ENCODE measurements at regions not wholly inside any gene's neighbourhood (a gene's known extent, or its start where the extent isn't known, plus 50 kb on each side); places are given as distances from the start of the nearest gene placed in this dataset.
A peak's percentile ranks its signal among the peaks of the same experiment; 100 is the strongest.

GRCh38 chr12:47378907-47379306 lies 299.1 kb upstream of the AMIGO2 start (continued):
- no peak for TF ChIP-seq JUND (IDR thresholded peaks at IDR 0.05)

GRCh38 chr12:47378222-47378582 lies 298.4 kb upstream of the AMIGO2 start:
- H3K9ac ChIP-seq = peak overlapping the region; percentile 14; the same call in 1 of the 2 replicates
- H3K36me3 ChIP-seq (replicated peaks in 1 of 2; ENCODE audit: control insufficient read depth in 1 of 2, insufficient read depth in 2 of 2, low read length in 1 of 2) = no peaks in the 10 kb centered on the region
- CTCF ChIA-PET = no interaction called here
- peak overlapping the region; percentile 47 for H3K4me2 ChIP-seq
- peaks cover 7% of the 10 kb centered on the region for H3F3A ChIP-seq (replicated peaks; ENCODE audit: insufficient read depth)
- no peaks in the 10 kb centered on the region for H3K79me2 ChIP-seq (ENCODE audit: insufficient read depth)
- POLR2A ChIA-PET = no interaction called here
- no peaks in the 10 kb centered on the region for H3K9me3 ChIP-seq
- H4K20me1 ChIP-seq (ENCODE audit: insufficient read depth) = no peaks in the 10 kb centered on the region
- peak overlapping the region in 1 of 2 experiments; percentile 81; a peak in 2 of 4 replicates for H3K27ac ChIP-seq (ENCODE audit: low read depth in 2 of 2, low read length in 1 of 2)
- no peaks in the 10 kb centered on the region for H3K27me3 ChIP-seq (ENCODE audit: insufficient read depth)
- peak overlapping the region; percentile 58; the same call in 1 of the 2 replicates for H2AFZ ChIP-seq (ENCODE audit: low read depth)
- 27% methylated on average over 3 of the region's 3 CpGs for WGBS (ENCODE audit: low lambda C conversion rate)
- 0 out of 4 replicates have a peak, but pooled peaks cover 0 to 11% of the 10 kb centered on the region in 2 experiments for H3K4me1 ChIP-seq (ENCODE audit: control insufficient read depth in 1 of 2, insufficient read depth in 2 of 2, low read depth in 1 of 2, low read length in 1 of 2)
- H3K4me3 ChIP-seq (ENCODE audit: low read depth in 2 of 2, low read length in 1 of 2) = no peak overlapping the region
- no peaks in the 10 kb centered on the region for H3K9me2 ChIP-seq
- DNase-seq = no peak
- no peak for TF ChIP-seq ZBTB33 (IDR thresholded peaks at IDR 0.05; ENCODE audit: borderline replicate concordance, low read depth)
- no peak for TF ChIP-seq NFIC (IDR thresholded peaks at IDR 0.05; ENCODE audit: borderline replicate concordance)
- no peak for TF ChIP-seq ELF1 (IDR thresholded peaks at IDR 0.05)
- no peak for TF ChIP-seq CHD2 (IDR thresholded peaks at IDR 0.05; ENCODE audit: low read length, partially characterized antibody)
- TF ChIP-seq RAD21 (IDR thresholded peaks at IDR 0.05; ENCODE audit: low read length) = no peak
- no peak for TF ChIP-seq MEF2A (IDR thresholded peaks at IDR 0.05; ENCODE audit: borderline replicate concordance, low read depth)
- no peak for TF ChIP-seq JUND (IDR thresholded peaks at IDR 0.05)
- TF ChIP-seq REST (IDR thresholded peaks at IDR 0.05; ENCODE audit: low read depth, low read length) = no peak
- TF ChIP-seq, protein P1, sequence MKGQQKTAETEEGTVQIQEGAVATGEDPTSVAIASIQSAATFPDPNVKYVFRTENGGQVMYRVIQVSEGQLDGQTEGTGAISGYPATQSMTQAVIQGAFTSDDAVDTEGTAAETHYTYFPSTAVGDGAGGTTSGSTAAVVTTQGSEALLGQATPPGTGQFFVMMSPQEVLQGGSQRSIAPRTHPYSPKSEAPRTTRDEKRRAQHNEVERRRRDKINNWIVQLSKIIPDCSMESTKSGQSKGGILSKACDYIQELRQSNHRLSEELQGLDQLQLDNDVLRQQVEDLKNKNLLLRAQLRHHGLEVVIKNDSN (IDR thresholded peaks at IDR 0.05; ENCODE audit: borderline replicate concordance, low read depth) = no peak
- no peak for TF ChIP-seq EZH2phosphoT487 (IDR thresholded peaks at IDR 0.05; ENCODE audit: borderline replicate concordance, low read depth)
- TF ChIP-seq FOXJ3 (CRISPR knock-in tag; IDR thresholded peaks at IDR 0.05) = no peak
- TF ChIP-seq, protein P2, sequence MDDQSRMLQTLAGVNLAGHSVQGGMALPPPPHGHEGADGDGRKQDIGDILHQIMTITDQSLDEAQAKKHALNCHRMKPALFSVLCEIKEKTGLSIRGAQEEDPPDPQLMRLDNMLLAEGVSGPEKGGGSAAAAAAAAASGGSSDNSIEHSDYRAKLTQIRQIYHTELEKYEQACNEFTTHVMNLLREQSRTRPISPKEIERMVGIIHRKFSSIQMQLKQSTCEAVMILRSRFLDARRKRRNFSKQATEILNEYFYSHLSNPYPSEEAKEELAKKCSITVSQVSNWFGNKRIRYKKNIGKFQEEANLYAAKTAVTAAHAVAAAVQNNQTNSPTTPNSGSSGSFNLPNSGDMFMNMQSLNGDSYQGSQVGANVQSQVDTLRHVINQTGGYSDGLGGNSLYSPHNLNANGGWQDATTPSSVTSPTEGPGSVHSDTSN (IDR thresholded peaks at IDR 0.05) = no peak
- no peak for TF ChIP-seq RXRA (IDR thresholded peaks at IDR 0.05; ENCODE audit: borderline replicate concordance, low read depth)
- TF ChIP-seq FOXM1 (IDR thresholded peaks at IDR 0.05; ENCODE audit: low read depth) = no peak
- TF ChIP-seq SMC3 (IDR thresholded peaks at IDR 0.05; ENCODE audit: low read depth, low read length) = no peak
- TF ChIP-seq, protein P3, sequence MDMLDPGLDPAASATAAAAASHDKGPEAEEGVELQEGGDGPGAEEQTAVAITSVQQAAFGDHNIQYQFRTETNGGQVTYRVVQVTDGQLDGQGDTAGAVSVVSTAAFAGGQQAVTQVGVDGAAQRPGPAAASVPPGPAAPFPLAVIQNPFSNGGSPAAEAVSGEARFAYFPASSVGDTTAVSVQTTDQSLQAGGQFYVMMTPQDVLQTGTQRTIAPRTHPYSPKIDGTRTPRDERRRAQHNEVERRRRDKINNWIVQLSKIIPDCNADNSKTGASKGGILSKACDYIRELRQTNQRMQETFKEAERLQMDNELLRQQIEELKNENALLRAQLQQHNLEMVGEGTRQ (IDR thresholded peaks at IDR 0.05; ENCODE audit: borderline replicate concordance, low read depth, low read length) = no peak
- TF ChIP-seq SIN3A (IDR thresholded peaks at IDR 0.05; ENCODE audit: borderline replicate concordance, low read depth, low read length) = no peak
- TF ChIP-seq, protein P4, sequence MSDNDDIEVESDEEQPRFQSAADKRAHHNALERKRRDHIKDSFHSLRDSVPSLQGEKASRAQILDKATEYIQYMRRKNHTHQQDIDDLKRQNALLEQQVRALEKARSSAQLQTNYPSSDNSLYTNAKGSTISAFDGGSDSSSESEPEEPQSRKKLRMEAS (IDR thresholded peaks at IDR 0.05; ENCODE audit: low read depth) = no peak
- no peak for TF ChIP-seq FOSL2 (IDR thresholded peaks at IDR 0.05; ENCODE audit: borderline replicate concordance, low read depth)

All from SK-N-SH (cell line).